ENCODE measurements at regions not wholly inside any gene's neighbourhood (a gene's known extent, or its start where the extent isn't known, plus 50 kb on each side); places are given as distances from the start of the nearest gene placed in this dataset.

GRCh38 chr22:44385781-44386180, 73.0 kb upstream of the SHISAL1 start:
- no peak for TF ChIP-seq CTCF (IDR thresholded peaks at IDR 0.05; ENCODE audit: low read depth, low read length)
- H3K4me1 ChIP-seq, result no peaks in the 10 kb centered on the region
- H3K9me3 ChIP-seq, result no peaks in the 10 kb centered on the region
- H3K36me3 ChIP-seq, result no peaks in the 10 kb centered on the region
- DNase-seq, result no peak
- H3K4me3 ChIP-seq (ENCODE audit: low read depth, low read length), result no peak overlapping the region
- H3K27me3 ChIP-seq, result no peaks in the 10 kb centered on the region; the same call in 1 of the 2 replicates

- no peak for TF ChIP-seq CTCF (IDR thresholded peaks at IDR 0.05; ENCODE audit: low read depth, low read length)
- H3K4me1 ChIP-seq, result no peaks in the 10 kb centered on the region
- no peaks in the 10 kb centered on the region; the same call in 1 of the 2 replicates for H3K27me3 ChIP-seq
- H3K4me3 ChIP-seq (ENCODE audit: low read depth, low read length), result no peak overlapping the region
- DNase-seq, result no peak
- H3K9me3 ChIP-seq, result no peaks in the 10 kb centered on the region
- no peaks in the 10 kb centered on the region for H3K36me3 ChIP-seq
Observed at GRCh38 chr22:44385296-44385610, 72.5 kb upstream of the SHISAL1 start.

GRCh38 chr22:44384563-44385295, 72.0 kb upstream of the SHISAL1 start:
- Histone ChIP-seq H3K36me3 (no peaks in the 10 kb centered on the region), H3K9me3 (no peaks in the 10 kb centered on the region), H3K27me3 (no peaks in the 10 kb centered on the region; the same call in 1 of the 2 replicates), H3K4me3 (ENCODE audit: low read depth, low read length) (no peak overlapping the region), H3K4me1 (no peaks in the 10 kb centered on the region)
- DNase-seq, result no peak
- no peak for TF ChIP-seq CTCF (IDR thresholded peaks at IDR 0.05; ENCODE audit: low read depth, low read length)

- Histone ChIP-seq H3K4me1 (no peaks in the 10 kb centered on the region), H3K36me3 (no peaks in the 10 kb centered on the region), H3K4me3 (ENCODE audit: low read depth, low read length) (no peak overlapping the region), H3K9me3 (no peaks in the 10 kb centered on the region), H3K27me3 (no peaks in the 10 kb centered on the region; the same call in 1 of the 2 replicates)
- no peak for TF ChIP-seq CTCF (IDR thresholded peaks at IDR 0.05; ENCODE audit: low read depth, low read length)
- DNase-seq, result no peak
Observed at GRCh38 chr22:44383652-44384562, 71.2 kb upstream of the SHISAL1 start.

- TF ChIP-seq CTCF (IDR thresholded peaks at IDR 0.05; ENCODE audit: low read depth, low read length), result no peak
- no peaks in the 10 kb centered on the region; the same call in 1 of the 2 replicates for H3K27me3 ChIP-seq
- H3K36me3 ChIP-seq, result no peaks in the 10 kb centered on the region
- H3K4me1 ChIP-seq, result no peaks in the 10 kb centered on the region
- H3K4me3 ChIP-seq (ENCODE audit: low read depth, low read length), result no peak overlapping the region
- H3K9me3 ChIP-seq, result no peaks in the 10 kb centered on the region
- DNase-seq, result no peak
Observed at GRCh38 chr22:44383064-44383575, 70.4 kb upstream of the SHISAL1 start.
